OCI-LY1 (cell line): ENCODE measurements at regions not wholly inside any gene's neighbourhood (a gene's known extent, or its start where the extent isn't known, plus 50 kb on each side); places are given as distances from the start of the nearest gene placed in this dataset.

Source experiments
- CTCF ChIP-seq: fragments of 200-600 bp; sonication (generic), shearing (Covaris generic); IDR thresholded peaks from 2 replicates; pipeline ENCODE4 v1.5.1; 2017; ENCODE audit warnings: mild to moderate bottlenecking, antibody characterized with exemption, low read length, moderate library complexity, mixed read lengths
- EZH2 ChIP-seq: fragments of 200-600 bp; sonication (generic), shearing (Covaris generic); IDR thresholded peaks from 2 replicates; pipeline ENCODE4 v1.8.0; 2017; ENCODE audit warnings: borderline replicate concordance, mixed run types, mild to moderate bottlenecking, antibody characterized with exemption, low read length, moderate library complexity, mixed read lengths

- TF ChIP-seq CTCF: no peak
- no peak for TF ChIP-seq EZH2
Measured at GRCh38 chr7:13201628-13202027, 514.2 kb downstream of the ARL4A start.
